ENCODE measurements at regions not wholly inside any gene's neighbourhood (a gene's known extent, or its start where the extent isn't known, plus 50 kb on each side); places are given as distances from the start of the nearest gene placed in this dataset.
A peak's percentile ranks its signal among the peaks of the same experiment; 100 is the strongest.

GRCh38 chr1:108048301-108049177 lies 83.6 kb upstream of the VAV3 start:
- Histone ChIP-seq H3K4me1 (replicated peaks in 1 of 2) (peaks cover 21 to 22% of the 10 kb centered on the region in 2 donors), H3K27ac (no peak overlapping the region), H3K4me3 (no peak overlapping the region)
- 30 to 100% (median 90%) methylated on average over 1 to 4 of the region's 5 CpGs; no CpG with 5 or more reads in 1 of the 10 experiments for WGBS, 10 experiments
- in situ Hi-C loops (cut with MboI; ENCODE audit: low pct_unique_long_range_greater_than_20kb in 2 of 9, low sequenced_read_pairs in 9 of 9, unreplicated experiment in 9 of 9), result no loop called here
- no peak for ATAC-seq (replicated peaks in 6 of 8)

GRCh38 chr1:108047085-108047484 lies 82.1 kb upstream of the VAV3 start:
- Histone ChIP-seq H3K4me3 (no peak overlapping the region), H3K27ac (no peak overlapping the region), H3K4me1 (replicated peaks in 1 of 2) (peaks cover 20% of the 10 kb centered on the region in 2 donors)
- 20 to 86% (median 80%) methylated on average over 1 to 5 of the region's 5 CpGs; no CpG with 5 or more reads in 3 of the 10 experiments for WGBS, 10 experiments
- in situ Hi-C loops (cut with MboI; ENCODE audit: low pct_unique_long_range_greater_than_20kb in 2 of 9, low sequenced_read_pairs in 9 of 9, unreplicated experiment in 9 of 9), result no loop called here
- no peak for ATAC-seq (replicated peaks in 6 of 8)

- WGBS, 10 experiments, result 42 to 100% (median 89%) methylated on average over 2 of the region's 2 CpGs; no CpG with 5 or more reads in 5 of the 10 experiments
- peaks cover 12 to 13% of the 10 kb centered on the region in 2 donors for H3K4me1 ChIP-seq (replicated peaks in 1 of 2)
- H3K27ac ChIP-seq, result no peak overlapping the region
- in situ Hi-C loops (cut with MboI; ENCODE audit: low pct_unique_long_range_greater_than_20kb in 2 of 9, low sequenced_read_pairs in 9 of 9, unreplicated experiment in 9 of 9), result no loop called here
- ATAC-seq (replicated peaks in 6 of 8), result peak in 1 of 8 experiments; percentile 58
- no peak overlapping the region for H3K4me3 ChIP-seq
Measured at GRCh38 chr1:108046026-108046425, 81.0 kb upstream of the VAV3 start.

GRCh38 chr1:108045460-108045859 lies 80.5 kb upstream of the VAV3 start:
- WGBS, 10 experiments, result 53 to 93% (median 80%) methylated on average over 3 to 7 of the region's 7 CpGs; no CpG with 5 or more reads in 3 of the 10 experiments
- ATAC-seq (replicated peaks in 6 of 8), result peak in 2 of 8 experiments; percentile 36 to 46
- Histone ChIP-seq H3K4me1 (replicated peaks in 1 of 2) (peaks cover 6 to 8% of the 10 kb centered on the region in 2 donors), H3K4me3 (no peak overlapping the region), H3K27ac (no peak overlapping the region)
- in situ Hi-C loops (cut with MboI; ENCODE audit: low pct_unique_long_range_greater_than_20kb in 2 of 9, low sequenced_read_pairs in 9 of 9, unreplicated experiment in 9 of 9), result no loop called here

- no peak overlapping the region for H3K4me3 ChIP-seq
- 50 to 76% (median 65%) methylated on average over 1 to 2 of the region's 2 CpGs; no CpG with 5 or more reads in 3 of the 10 experiments for WGBS, 10 experiments
Measured at GRCh38 chr1:108044318-108044717, 79.3 kb upstream of the VAV3 start.

GRCh38 chr1:108043707-108044106 lies 78.7 kb upstream of the VAV3 start:
- no peak overlapping the region for H3K4me3 ChIP-seq
- H3K27ac ChIP-seq, result no peak overlapping the region
- H3K4me1 ChIP-seq (replicated peaks in 1 of 2), result peaks cover 3 to 9% of the 10 kb centered on the region in 2 donors
- WGBS, 10 experiments, result 66 to 100% (median 90%) methylated on average over 4 to 8 of the region's 8 CpGs
- no peak for ATAC-seq (replicated peaks in 6 of 8)
- in situ Hi-C loops (cut with MboI; ENCODE audit: low pct_unique_long_range_greater_than_20kb in 2 of 9, low sequenced_read_pairs in 9 of 9, unreplicated experiment in 9 of 9), result no loop called here

More at GRCh38 chr1:108044318-108044717, 79.3 kb upstream of the VAV3 start:
- in situ Hi-C loops (cut with MboI; ENCODE audit: low pct_unique_long_range_greater_than_20kb in 2 of 9, low sequenced_read_pairs in 9 of 9, unreplicated experiment in 9 of 9), result no loop called here
- ATAC-seq (replicated peaks in 6 of 8), result peak in 1 of 8 experiments; percentile 73
- Histone ChIP-seq H3K4me1 (replicated peaks in 1 of 2) (peaks cover 3 to 4% of the 10 kb centered on the region in 2 donors), H3K27ac (no peak overlapping the region)

- WGBS, 10 experiments, result 90 to 100% (median 100%) methylated on average over 1 of the region's 1 CpG; no CpG with 5 or more reads in 3 of the 10 experiments
- Histone ChIP-seq H3K27ac (no peak overlapping the region), H3K4me3 (no peak overlapping the region), H3K4me1 (replicated peaks in 1 of 2) (peaks cover 3 to 13% of the 10 kb centered on the region in 2 donors)
- in situ Hi-C loops (cut with MboI; ENCODE audit: low pct_unique_long_range_greater_than_20kb in 2 of 9, low sequenced_read_pairs in 9 of 9, unreplicated experiment in 9 of 9), result no loop called here
- no peak for ATAC-seq (replicated peaks in 6 of 8)
Measured at GRCh38 chr1:108042610-108043009, 77.6 kb upstream of the VAV3 start.

- ATAC-seq (replicated peaks in 6 of 8), result peak in 3 of 8 experiments; percentile 12 to 38 (median 34)
- in situ Hi-C loops (cut with MboI; ENCODE audit: low pct_unique_long_range_greater_than_20kb in 2 of 9, low sequenced_read_pairs in 9 of 9, unreplicated experiment in 9 of 9), result no loop called here
- Histone ChIP-seq H3K4me3 (no peak overlapping the region), H3K27ac (no peak overlapping the region), H3K4me1 (replicated peaks in 1 of 2) (peaks cover 3 to 13% of the 10 kb centered on the region in 2 donors)
- 8 to 83% (median 64%) methylated on average over 1 to 7 of the region's 7 CpGs for WGBS, 10 experiments
Measured at GRCh38 chr1:108041360-108042142, 76.6 kb upstream of the VAV3 start.

- ATAC-seq (replicated peaks in 6 of 8), result peak in 4 of 8 experiments; percentile 55 to 77 (median 65)
- Histone ChIP-seq H3K4me1 (replicated peaks in 1 of 2) (peaks cover 3 to 13% of the 10 kb centered on the region in 2 donors), H3K4me3 (no peak overlapping the region), H3K27ac (no peak overlapping the region)
- in situ Hi-C loops (cut with MboI; ENCODE audit: low pct_unique_long_range_greater_than_20kb in 2 of 9, low sequenced_read_pairs in 9 of 9, unreplicated experiment in 9 of 9), result no loop called here
- WGBS, 10 experiments, result 22 to 90% (median 80%) methylated on average over 1 to 8 of the region's 8 CpGs; no CpG with 5 or more reads in 1 of the 10 experiments
Measured at GRCh38 chr1:108038653-108039236, 73.8 kb upstream of the VAV3 start.

- Histone ChIP-seq H3K4me1 (replicated peaks in 1 of 2) (peaks cover 3 to 13% of the 10 kb centered on the region in 2 donors), H3K4me3 (no peak overlapping the region), H3K27ac (no peak overlapping the region)
- WGBS, 10 experiments, result 33 to 100% (median 91%) methylated on average over 1 to 3 of the region's 3 CpGs
- in situ Hi-C loops (cut with MboI; ENCODE audit: low pct_unique_long_range_greater_than_20kb in 2 of 9, low sequenced_read_pairs in 9 of 9, unreplicated experiment in 9 of 9), result no loop called here
- ATAC-seq (replicated peaks in 6 of 8), result peak in 1 of 8 experiments; percentile 58
Measured at GRCh38 chr1:108036796-108037562, 72.0 kb upstream of the VAV3 start.

GRCh38 chr1:108034396-108034795 lies 69.4 kb upstream of the VAV3 start:
- Histone ChIP-seq H3K4me3 (no peak overlapping the region), H3K4me1 (replicated peaks in 1 of 2) (peaks cover 0 to 8% of the 10 kb centered on the region in 2 donors), H3K27ac (no peak overlapping the region)
- in situ Hi-C loops (cut with MboI; ENCODE audit: low pct_unique_long_range_greater_than_20kb in 2 of 9, low sequenced_read_pairs in 9 of 9, unreplicated experiment in 9 of 9), result no loop called here
- ATAC-seq (replicated peaks in 6 of 8), result peak in 5 of 8 experiments; percentile 29 to 83 (median 72)
- WGBS, 10 experiments, result 20 to 93% (median 81%) methylated on average over 1 of the region's 1 CpG; no CpG with 5 or more reads in 4 of the 10 experiments

- WGBS, 10 experiments, result 0 to 100% (median 88%) methylated on average over 2 of the region's 2 CpGs
- no peak for ATAC-seq (replicated peaks in 6 of 8)
- Histone ChIP-seq H3K4me3 (no peak overlapping the region), H3K27ac (no peak overlapping the region), H3K4me1 (replicated peaks in 1 of 2) (peaks cover 0 to 2% of the 10 kb centered on the region in 2 donors)
- in situ Hi-C loops (cut with MboI; ENCODE audit: low pct_unique_long_range_greater_than_20kb in 2 of 9, low sequenced_read_pairs in 9 of 9, unreplicated experiment in 9 of 9), result no loop called here
Measured at GRCh38 chr1:108033550-108033951, 68.6 kb upstream of the VAV3 start.
